NCI-H2029 (cell line): ENCODE measurements at regions not wholly inside any gene's neighbourhood (a gene's known extent, or its start where the extent isn't known, plus 50 kb on each side); places are given as distances from the start of the nearest gene placed in this dataset.
"Not testable (repeated sequence)": the region's sequence is repeated elsewhere in the genome, so short reads cannot be mapped to it uniquely, and the experiment has no call there.

Experiments used
- DNase-seq: peaks from one replicate; lab custom pipeline; 2025; lab: John Stamatoyannopoulos, UW

DNA sequence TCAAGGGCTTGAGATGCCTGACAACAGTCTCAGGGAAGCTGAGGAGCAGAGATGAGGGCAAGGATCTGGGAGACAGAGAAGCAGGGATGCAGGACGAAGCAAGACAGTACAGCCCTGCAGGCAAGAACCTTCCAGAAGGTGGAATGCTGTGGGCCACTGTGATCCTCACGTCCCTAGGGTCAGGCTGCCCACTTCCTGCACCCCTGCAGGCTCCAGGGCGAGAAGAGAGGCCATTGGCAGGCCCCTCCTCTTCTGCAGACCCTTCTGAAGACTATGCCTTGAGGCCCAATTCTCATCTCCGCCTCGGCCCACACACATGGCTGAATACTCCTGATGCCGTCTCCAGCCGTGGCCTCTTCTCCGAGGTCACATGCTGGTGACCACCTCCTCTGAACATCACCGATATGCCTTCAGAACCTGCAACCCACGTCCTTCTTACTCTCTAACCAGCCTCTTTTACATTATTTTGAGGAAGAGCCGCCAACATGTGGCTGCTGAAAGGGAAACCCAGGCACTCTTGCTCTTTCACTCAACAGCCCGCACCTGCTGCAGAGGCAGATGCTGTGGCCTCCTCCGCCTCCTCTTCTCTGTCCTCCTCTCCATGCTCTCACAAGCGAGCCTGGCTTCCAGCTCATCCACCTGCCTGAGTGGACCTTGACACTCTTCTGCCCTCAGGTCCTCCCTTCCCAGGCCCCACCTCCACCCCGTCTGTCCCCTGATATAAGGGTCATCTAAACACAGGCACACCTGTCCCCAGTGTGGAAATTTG is 181.5 kb downstream of the IRX2 start:
- no peak for DNase-seq

DNA sequence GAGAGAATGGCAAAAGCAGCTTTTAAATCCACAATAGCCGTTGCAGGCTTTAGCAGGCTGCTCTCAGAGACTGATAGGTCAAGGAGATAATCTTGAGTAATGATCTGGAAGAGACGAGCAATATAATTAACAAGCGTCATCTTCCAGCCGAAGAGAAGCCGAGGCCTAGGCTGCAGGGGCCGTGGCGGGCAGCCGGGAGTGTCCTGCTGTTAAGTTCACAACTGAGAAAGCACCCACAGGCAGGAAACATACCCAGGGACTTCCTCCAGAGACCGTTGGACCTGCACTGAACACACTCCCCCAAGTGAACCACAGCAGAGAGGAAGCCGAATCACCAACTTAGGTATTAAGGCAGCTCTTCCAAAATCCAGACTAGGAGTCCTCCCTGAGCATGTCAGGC is 182.3 kb downstream of the IRX2 start:
- DNase-seq, result no peak

DNA sequence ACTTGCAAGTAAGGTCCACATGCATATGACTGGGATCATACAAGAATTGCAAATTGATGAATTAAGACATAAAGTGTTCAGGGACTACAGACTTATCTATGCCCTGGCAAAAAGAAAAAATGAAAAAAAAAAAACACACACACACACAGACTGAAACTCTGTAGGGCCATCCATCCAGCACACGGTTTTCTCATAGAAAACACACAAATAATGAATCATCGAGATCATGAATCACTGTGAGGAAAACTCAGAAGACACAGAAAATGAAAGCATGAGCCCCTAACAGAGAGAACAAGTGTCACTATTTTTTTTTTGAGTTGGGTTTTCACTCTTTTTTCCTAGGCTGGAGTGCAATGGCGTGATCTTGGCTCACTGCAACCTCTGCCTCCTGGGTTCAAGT is 185.2 kb downstream of the IRX2 start:
- DNase-seq, result no peak

DNA sequence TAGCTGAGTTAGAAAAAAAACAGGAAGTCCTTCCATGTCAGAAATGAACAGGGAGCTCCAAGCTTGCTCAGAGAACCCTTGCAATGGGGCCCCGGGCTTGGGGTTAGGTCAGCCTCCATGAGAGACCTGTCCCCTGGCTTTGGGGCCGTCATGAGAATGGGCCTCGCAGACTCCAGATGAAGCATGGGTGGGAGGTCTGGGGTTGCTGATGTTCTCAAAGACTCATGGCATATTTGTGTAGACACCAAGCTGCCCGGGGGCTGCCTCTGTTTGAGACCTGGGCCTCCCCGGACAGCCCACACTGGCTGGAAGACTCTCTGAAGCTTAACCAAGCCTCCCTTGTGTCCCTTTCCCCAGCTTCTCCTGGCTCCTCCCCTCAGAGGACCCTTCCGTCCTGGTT is 186.3 kb downstream of the IRX2 start:
- no peak for DNase-seq

DNA sequence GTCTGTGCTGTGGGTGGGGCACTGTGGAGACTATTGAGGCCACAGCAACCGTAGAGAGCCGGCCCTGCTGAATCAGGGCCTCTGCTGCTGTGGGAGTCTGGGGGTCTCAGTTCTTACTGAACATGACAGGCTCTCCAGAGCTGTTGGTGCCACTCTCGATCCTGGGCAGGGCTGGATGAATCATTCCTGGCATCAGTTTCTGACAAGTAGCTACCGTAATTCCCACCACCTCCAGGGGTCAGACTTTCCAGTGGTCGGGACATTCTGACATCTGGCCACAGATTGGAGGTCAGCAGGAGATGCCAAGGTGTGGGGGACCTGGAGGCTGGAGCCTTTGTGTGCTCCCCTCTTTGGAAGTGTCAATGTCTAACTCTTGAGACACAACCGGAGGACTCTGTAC is 188.4 kb downstream of the IRX2 start:
- DNase-seq, result no peak

DNA sequence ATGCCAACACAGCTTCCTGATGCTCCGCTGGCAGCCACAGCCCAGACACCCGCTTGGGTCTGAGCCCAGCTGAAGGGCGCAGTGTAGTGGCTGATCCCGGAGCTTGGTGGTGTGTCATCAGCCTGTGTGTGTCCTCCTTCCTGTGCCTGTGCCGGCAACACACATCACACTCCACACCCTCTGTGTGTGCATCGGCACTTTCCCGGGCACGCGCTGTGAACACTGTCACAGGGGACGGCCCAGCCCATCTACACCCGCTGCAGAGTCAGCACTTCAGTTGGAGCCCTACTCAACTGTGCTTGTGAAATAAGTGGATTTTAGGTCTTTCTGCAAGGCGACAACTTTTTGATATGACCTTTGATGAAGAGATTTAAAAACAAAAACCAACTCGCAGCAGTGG is 189.4 kb downstream of the IRX2 start:
- no peak for DNase-seq

DNA sequence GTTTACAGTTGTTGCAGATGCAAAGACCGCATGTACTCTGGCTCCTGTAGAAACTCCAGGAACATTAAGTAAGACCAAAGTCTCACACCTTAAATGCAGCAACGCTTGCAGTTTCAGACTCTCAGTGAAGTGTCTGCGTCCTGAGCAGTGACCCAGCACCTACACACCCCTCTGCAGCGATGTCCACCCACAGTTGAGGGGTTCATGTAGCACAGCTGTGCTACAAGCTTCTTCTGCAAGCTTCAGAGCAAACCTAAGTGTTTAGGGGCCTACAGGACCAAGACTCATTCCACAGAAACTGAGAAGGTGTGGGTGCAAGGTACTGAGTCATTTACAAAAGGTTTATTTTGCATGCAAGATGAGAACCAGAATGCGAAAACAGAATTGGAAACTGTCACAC is 191.0 kb downstream of the IRX2 start:
- no peak for DNase-seq

DNA sequence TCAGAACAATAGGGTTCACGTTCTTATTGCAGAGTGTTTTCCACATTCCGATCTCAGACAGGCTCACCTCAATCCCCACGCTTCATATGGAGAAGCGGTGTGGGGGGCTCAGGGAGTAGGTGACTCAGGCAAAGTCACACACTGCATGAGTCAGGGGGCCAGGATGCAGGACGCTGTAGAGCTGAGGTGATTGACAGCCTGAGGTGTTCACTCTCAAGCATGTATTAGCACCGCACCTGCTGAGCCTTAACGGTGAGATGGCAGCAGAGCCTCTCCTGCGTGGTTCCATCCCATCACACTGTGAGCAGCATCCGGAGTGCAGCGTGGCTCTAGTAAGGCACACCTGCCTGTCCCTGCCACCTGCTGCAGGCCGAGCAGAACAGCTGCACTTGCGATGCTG is 194.0 kb downstream of the IRX2 start:
- DNase-seq, result no peak

DNA sequence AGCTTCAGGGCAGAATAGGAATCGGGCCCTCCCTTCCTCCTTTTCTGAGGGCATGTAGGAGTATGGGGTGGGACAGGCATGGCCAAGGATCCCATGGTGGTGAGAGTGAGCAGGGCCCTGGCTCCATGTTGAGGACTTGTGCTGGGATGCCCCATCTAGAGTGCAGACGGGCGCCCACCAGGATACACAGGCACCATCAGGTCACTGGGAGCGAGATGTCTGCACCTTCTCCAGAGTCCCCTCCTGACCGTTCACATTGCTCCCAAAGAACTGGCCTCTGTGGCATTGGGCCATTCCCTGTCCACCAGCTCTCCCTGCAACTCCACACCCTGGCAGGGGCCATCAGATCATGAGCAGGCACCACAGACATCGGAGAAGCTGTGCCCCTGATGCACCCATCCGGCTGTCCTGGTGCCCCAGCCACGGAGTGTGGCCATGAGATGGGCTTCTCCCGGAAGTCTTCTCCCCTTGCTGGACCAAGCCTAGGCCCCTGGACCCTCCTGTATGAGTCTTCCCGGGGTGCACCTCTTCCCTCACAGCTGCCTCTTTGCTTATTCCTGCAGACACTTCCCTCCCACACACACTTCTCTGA is 195.0 kb downstream of the IRX2 start:
- no peak for DNase-seq

DNA sequence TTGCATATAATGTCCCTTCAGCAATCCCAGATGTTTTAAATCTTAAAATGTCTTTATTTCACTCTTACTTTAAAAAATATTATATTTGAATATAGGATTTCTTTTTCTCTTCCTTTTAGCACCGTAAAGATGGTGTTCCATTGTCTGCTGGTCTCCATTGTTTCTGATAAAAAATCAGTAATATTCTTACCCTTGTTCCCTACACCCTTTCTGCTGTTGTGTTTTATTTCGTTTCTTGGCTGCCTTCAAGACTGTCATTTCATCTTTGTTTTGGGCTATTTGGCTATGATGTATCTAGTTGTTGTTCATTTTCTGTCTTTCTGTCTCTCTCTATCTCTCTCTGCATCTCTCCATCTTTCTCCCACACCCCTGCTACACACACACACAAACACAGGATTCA is 197.9 kb downstream of the IRX2 start:
- no peak for DNase-seq

DNA sequence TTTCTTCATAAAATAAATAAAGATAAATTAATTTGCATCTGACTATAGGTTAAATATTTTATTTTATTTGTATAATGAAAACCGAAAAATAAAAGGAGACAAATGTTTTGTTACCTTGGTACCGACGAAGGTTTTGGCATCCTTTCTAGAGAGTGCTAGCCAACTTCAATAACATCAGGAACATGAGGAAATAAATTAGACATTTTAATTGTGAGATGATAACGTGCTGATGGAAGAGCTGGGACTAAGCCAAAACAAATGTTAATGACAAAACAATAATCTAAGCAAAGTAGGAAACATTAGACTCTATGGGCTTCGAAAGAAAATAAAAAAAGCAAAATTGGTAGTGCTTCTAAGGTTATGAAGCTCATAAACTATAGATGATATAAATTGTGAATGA is 201.0 kb downstream of the IRX2 start:
- DNase-seq, result peak; percentile 67

DNA sequence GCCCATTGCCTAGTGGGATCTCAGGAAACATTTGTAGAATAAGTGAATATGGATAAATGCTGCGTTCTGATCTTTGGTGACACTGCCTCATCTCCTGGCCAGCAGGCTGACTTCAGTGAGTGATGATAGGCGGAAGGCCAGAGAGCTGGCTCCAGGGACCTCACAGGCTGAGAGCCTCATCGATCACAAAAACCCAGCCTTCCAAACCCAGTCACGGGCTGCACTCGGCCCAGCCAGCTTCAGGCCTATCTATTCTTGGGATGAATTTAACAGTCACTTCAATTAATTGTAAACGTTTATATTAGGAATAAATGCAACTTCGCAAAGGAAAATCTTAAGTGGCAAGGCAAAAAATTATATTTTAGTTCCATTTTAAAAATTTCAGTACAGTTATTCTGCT is 201.6 kb downstream of the IRX2 start:
- DNase-seq, result no peak

DNA sequence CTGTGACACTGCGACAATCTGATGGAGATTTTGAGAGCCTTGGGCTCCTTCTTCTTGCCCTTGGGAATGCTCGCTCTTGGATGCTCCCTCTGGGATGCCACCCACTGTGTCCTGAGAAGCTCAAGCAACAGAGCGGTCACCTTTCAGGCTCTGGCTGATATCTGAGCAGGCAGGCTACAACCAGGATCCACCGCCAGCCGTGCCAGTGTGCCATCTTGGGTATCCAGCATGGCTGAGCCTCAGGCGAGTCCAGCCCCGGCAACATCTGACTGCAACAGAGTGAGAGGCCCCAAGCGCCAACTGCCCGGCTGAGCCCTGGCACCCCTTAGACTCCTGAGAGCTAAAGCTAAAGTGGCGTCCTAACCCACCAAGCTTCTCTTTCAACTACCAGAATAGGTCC is 202.1 kb downstream of the IRX2 start:
- no peak for DNase-seq

DNA sequence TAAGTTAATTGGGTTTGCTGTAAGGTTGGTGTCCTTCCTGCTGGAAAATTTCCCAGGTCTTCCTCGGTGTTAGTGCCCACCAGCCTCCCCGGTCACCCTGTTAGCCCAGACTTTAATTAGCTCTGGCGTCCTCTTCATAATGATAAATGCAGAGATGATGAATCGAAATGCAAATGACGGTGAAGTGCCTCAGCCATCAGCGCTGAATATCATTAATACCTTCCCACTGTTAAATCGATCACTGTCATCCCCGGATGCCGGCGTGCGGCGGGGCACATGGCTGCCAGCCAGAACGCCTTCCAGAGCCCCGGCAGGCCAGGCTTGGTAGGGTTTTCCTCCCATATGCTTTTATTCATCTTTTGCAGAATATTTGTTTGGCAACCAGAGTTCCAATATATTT is 204.5 kb downstream of the IRX2 start:
- DNase-seq, result no peak

DNA sequence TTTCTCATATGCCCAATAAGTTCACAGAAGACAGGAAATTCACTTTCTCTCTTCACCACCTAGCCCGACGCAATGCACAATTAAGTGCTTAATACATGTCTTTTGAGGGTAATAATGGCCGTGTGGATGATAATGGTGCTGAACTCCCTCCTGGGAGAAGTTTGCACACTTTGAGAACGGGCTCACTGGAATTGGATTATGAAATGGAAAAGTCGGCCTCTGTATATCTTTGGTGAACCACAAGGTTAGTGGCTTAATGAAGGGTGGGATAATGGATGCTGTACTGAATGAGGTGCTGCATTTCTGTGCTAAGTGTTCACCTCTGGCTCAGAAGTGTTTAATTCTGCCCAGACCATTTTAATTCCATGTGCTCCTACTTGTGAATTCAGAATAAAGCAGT is 207.5 kb downstream of the IRX2 start:
- DNase-seq, result no peak

DNA sequence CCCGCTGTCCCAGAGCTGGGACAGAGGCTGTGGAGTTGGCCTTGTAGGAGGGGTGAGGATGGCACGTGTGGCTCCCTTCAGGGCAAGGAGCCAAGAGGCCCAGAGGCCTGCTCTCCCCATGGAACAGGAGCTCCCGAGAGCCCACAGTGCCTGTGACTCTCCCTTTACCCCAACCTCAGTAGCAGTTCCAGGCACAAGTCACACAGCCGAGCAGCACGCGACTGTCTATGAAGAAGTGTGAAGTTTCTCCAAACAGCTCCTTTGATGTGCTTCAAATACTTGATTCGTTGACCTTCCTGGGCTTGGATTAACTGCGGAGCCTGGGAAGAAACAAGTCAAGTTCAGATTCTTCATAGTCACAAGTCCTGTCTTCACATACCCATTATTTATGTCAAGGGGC is 208.7 kb downstream of the IRX2 start:
- no peak for DNase-seq

DNA sequence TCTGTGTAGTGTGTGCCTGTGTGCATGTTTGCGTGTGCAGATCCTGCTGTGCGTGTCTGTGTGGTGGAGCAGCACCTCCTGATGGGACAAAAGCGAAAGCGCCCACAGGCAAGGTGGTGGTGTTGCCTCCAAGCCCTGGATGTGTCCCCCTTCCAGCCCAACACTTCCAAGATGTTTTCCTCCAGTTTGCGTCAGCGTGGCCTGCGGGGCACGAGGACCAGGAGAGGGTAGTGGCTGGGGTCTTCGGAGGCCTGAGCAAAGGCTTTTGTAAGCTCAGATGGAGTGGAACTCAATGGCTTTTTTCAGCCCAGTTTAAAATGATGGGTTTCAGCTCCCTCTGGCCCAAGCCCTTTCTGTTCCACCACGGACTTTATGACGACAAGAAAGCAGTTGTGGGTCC is 209.5 kb downstream of the IRX2 start:
- DNase-seq, result no peak

DNA sequence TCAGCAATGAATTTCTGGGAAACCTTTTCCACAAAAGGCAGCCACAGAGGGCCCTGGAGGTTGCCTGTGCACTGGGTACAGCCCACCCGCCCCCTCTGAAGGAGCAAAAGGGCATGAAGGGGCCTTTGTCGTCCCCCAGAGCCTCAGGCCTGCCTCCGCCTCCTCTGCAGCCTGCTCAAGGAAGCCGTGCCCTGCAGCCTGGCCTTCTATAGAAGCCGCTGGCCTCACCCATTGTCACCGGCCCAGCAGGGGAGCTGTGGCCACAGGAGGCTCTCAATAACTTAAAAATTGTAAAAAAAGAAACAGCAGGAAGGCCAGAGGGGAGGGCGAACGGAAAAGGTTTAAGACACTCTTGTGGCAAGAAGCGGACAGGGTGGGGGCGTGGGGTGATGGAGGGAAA is 213.3 kb downstream of the IRX2 start:
- DNase-seq, result no peak

DNA sequence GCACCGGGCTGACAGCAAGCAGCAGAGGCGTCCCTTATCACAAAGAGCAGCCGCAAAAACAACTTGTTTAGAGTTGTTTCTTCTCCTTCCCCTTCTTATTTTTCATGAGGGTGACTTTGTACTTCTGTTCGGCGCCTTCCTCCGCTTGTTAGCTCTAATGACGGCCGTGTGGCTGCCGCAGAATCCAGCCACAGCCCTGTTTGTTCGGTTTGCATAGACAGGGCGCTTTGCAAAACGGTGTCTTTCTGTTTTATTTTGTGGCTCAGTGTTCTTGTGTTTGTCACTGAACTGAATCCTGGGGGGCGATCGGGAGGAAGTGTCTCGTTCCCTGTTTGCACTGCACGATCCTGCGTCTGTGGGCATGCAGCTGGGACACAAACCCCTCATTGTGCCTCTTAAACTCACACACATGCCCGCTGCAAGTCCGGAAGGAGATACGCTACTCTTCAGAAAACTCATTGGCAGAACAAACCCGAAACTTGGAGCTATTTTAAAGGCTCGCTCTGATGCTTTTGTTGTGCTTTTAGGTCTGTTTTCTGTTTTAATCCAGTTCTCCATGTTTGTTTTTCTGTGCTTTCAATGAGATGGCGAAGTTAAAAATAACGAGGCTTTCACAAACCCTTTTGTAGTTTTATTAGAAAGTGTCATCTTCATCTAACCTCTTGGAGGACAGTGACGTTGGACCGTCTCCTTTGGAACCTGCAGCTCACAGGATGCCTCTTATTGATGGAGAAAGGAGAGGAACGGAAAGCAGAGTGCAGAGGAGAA is 213.9 kb downstream of the IRX2 start:
- no peak for DNase-seq

DNA sequence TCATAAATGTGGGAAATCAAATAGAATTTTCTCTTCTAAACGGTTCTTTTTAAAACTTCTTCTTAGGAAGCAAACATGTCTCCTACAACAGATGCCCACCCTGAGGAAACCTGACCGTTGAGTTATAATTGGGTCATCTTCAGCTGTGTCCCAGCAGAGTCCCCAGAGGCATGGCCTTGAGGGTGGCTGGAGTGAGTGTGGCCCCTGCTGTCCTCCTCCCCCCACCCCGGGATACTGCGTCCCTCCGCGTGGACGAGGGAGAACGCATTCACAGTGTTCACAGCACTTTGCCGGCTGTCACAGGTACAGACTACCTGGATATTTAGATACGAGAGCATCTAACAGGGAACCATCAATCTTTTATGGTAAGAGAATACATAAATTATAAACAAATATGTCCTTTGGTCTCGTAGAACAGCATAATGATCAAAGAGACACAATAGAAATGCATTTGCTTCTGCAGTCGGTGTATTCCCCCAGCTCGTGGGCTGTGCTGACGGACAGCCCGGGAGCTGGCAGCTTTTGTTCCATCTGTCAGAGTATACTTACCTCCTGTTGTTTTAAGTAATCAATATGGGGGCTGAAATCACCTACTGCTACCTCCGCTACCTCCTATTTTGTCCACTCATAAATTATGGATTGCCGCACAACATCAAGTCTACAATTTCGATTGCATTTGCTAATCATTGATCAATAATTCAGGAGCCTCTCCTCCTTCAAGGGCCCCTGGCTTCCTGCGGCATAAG is 214.7 kb downstream of the IRX2 start:
- DNase-seq, result no peak

DNA sequence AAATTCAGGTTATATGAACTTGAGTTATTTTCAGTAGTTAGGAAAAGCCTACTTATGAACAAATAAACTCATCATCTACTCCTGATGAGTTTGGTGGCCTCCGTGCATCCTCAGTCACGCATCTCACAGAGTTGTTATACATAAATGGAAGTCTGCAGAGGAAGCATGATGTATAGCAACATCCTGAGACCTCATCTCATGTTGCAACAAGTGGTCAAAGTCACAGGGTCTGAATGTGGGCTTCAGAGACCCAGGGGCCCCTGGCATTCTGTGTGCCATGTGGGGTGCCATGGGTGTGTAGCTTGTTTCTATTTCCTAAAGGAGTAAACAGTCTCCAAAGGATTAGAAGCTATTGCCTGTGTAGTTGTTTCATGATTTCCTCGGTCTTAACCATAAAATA is 216.5 kb downstream of the IRX2 start:
- DNase-seq, result no peak

DNA sequence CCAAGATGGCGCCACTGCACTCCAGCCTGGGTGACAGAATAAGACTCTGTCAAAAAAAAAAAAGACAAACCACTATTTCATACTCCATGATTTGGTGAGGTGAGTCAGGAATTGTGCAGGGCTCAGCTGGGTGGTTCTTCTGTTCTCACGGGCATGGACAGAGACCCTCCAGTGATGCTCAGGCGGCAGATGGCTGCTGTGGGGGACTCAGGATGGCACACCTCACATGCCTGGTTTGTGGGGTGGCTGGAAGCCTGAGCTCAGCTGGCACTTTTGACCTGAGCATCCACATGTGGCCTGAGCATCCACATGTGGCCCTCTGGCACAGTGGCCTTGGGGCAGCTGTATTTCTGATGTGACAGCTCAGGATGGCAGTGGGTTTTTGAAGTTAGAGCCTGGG is 217.2 kb downstream of the IRX2 start:
- DNase-seq, result no peak

DNA sequence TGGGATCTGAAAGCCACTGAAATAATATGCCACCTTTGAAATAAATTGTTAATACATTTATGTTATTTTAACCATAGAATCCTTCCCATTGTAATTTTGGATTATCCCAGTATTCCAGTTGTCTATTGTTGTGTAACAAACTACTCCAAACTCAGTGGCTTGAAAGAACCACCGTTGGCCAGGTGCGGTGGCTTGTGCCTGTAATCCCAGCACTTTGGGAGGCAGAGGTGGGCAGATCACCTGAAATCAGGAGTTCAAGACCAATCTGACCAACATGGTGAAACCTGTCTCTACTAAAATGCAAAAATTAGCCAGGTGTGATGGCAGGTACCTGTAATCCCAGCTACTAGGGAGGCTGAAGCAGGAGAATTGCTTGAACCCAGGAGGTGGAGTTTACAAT is 217.6 kb downstream of the IRX2 start:
- not testable (repeated sequence) for DNase-seq
